Mesenchymal stem cell (in vitro differentiated cells and primary cell): ENCODE measurements at regions not wholly inside any gene's neighbourhood (a gene's known extent, or its start where the extent isn't known, plus 50 kb on each side); places are given as distances from the start of the nearest gene placed in this dataset.

Source experiments
- DNase-seq: peaks from one replicate; pipeline ENCODE4 v3.0.0-alpha.2; 2013
- H2AFZ ChIP-seq: one replicate; pipeline ENCODE4 v1.6.1; 2013; ENCODE audit warnings: low read depth, mild to moderate bottlenecking, control low read depth, inconsistent platforms, low read length, moderate library complexity
- H2AK5ac ChIP-seq: 2 replicates; pipeline ENCODE4 v1.6.1; 2013; ENCODE audit warnings: low read length, moderate library complexity, mild to moderate bottlenecking, inconsistent platforms; ENCODE audit not compliant: severe bottlenecking
- H2BK120ac ChIP-seq: one replicate; pipeline ENCODE4 v1.6.1; 2013; ENCODE audit warnings: low read depth, mild to moderate bottlenecking, inconsistent platforms, low read length, moderate library complexity
- H2BK12ac ChIP-seq, 2 experiments: one replicate each; pipeline ENCODE4 v1.6.1; 2013; ENCODE audit warnings: inconsistent platforms in 2 of 2, low read length in 2 of 2, mild to moderate bottlenecking in 2 of 2, moderate library complexity in 2 of 2, control low read depth in 1 of 2
- H2BK15ac ChIP-seq: one replicate; pipeline ENCODE4 v1.6.1; 2013; ENCODE audit warnings: mild to moderate bottlenecking, low read depth, inconsistent platforms; ENCODE audit not compliant: poor library complexity, severe bottlenecking
- H2BK5ac ChIP-seq: 2 replicates; pipeline ENCODE4 v1.6.1; 2013; ENCODE audit warnings: low read depth, mild to moderate bottlenecking, low read length, control low read depth, inconsistent platforms; ENCODE audit not compliant: poor library complexity, severe bottlenecking
- H3K14ac ChIP-seq, 2 experiments: one replicate each; pipeline ENCODE4 v1.6.1; 2013; ENCODE audit warnings: inconsistent platforms in 2 of 2, low read length in 2 of 2, control low read depth in 1 of 2, mild to moderate bottlenecking in 1 of 2, moderate library complexity in 1 of 2
- H3K18ac ChIP-seq, 2 experiments: one replicate each; pipeline ENCODE4 v1.6.1; 2013; ENCODE audit warnings: inconsistent platforms in 2 of 2, low read length in 2 of 2, control low read depth in 1 of 2, low read depth in 1 of 2, mild to moderate bottlenecking in 1 of 2
- H3K23ac ChIP-seq, 2 experiments: one replicate each; pipeline ENCODE4 v1.6.1; 2013; ENCODE audit warnings: inconsistent platforms in 2 of 2, low read length in 2 of 2, mild to moderate bottlenecking in 2 of 2, moderate library complexity in 2 of 2, control low read depth in 1 of 2
- H3K27ac ChIP-seq: 2 replicates; pipeline ENCODE4 v1.5.1; 2013; ENCODE audit warnings: mild to moderate bottlenecking, moderate library complexity, low read length, control low read depth, inconsistent platforms; ENCODE audit not compliant: poor library complexity, severe bottlenecking
- H3K27me3 ChIP-seq, 2 experiments: 2 replicates each; pipeline versions ENCODE4 v1.6.1 to v1.7.0; 2013; ENCODE audit warnings: low read length in 2 of 2, mild to moderate bottlenecking in 2 of 2, moderate library complexity in 2 of 2, control low read depth in 1 of 2, inconsistent platforms in 1 of 2; ENCODE audit not compliant: control insufficient read depth in 1 of 2, insufficient read depth in 1 of 2
- H3K36me3 ChIP-seq, 2 experiments: 2 replicates each; pipeline versions ENCODE4 v1.6.1 to v1.7.0; 2013; ENCODE audit warnings: low read length in 2 of 2, control low read depth in 1 of 2, inconsistent platforms in 1 of 2, low read depth in 1 of 2, mild to moderate bottlenecking in 1 of 2; ENCODE audit not compliant: insufficient read depth in 2 of 2, control insufficient read depth in 1 of 2
- H3K4ac ChIP-seq, 2 experiments: one replicate each; pipeline ENCODE4 v1.6.1; 2013; ENCODE audit warnings: inconsistent platforms in 2 of 2, low read length in 2 of 2, mild to moderate bottlenecking in 2 of 2, moderate library complexity in 2 of 2, control low read depth in 1 of 2, low read depth in 1 of 2
- H3K4me1 ChIP-seq: 2 replicates; pipeline ENCODE4 v1.6.1; 2013; ENCODE audit warnings: low read depth, low read length, control low read depth; ENCODE audit not compliant: control insufficient read depth, insufficient read depth
- H3K4me2 ChIP-seq: 2 replicates; pipeline ENCODE4 v1.6.1; 2013; ENCODE audit warnings: low read length, mild to moderate bottlenecking, inconsistent platforms; ENCODE audit not compliant: poor library complexity, severe bottlenecking
- H3K4me3 ChIP-seq, 2 experiments: 2 replicates each; pipeline versions ENCODE4 v1.5.1 to v1.7.0; 2013; ENCODE audit warnings: low read length in 2 of 2, mild to moderate bottlenecking in 2 of 2, control low read depth in 1 of 2, low read depth in 1 of 2; ENCODE audit not compliant: insufficient read depth in 1 of 2
- H3K79me1 ChIP-seq: replicated peaks from 2 replicates; pipeline ENCODE4 v1.6.1; 2013; ENCODE audit warnings: mild to moderate bottlenecking, control low read depth, low read length, inconsistent platforms; ENCODE audit not compliant: poor library complexity, severe bottlenecking
- H3K9ac ChIP-seq: 2 replicates; pipeline ENCODE4 v1.7.0; 2013; ENCODE audit warnings: mild to moderate bottlenecking, low read length, moderate library complexity
- H3K9me3 ChIP-seq: 2 replicates; pipeline ENCODE4 v1.7.0; 2013; ENCODE audit warnings: mild to moderate bottlenecking, low read length; ENCODE audit not compliant: control insufficient read depth
- H4K8ac ChIP-seq: one replicate; pipeline ENCODE4 v1.6.1; 2013; ENCODE audit warnings: inconsistent platforms, mild to moderate bottlenecking, low read length, moderate library complexity
- H4K91ac ChIP-seq: one replicate; pipeline ENCODE4 v1.6.1; 2013; ENCODE audit warnings: mild to moderate bottlenecking, low read length, inconsistent platforms
- WGBS: methylation state at CpG from one replicate; pipeline ENCODE4 v1.1.7; 2013; ENCODE audit warnings: mixed read lengths; 5-methylcytosine and 5-hydroxymethylcytosine counted together

DNA sequence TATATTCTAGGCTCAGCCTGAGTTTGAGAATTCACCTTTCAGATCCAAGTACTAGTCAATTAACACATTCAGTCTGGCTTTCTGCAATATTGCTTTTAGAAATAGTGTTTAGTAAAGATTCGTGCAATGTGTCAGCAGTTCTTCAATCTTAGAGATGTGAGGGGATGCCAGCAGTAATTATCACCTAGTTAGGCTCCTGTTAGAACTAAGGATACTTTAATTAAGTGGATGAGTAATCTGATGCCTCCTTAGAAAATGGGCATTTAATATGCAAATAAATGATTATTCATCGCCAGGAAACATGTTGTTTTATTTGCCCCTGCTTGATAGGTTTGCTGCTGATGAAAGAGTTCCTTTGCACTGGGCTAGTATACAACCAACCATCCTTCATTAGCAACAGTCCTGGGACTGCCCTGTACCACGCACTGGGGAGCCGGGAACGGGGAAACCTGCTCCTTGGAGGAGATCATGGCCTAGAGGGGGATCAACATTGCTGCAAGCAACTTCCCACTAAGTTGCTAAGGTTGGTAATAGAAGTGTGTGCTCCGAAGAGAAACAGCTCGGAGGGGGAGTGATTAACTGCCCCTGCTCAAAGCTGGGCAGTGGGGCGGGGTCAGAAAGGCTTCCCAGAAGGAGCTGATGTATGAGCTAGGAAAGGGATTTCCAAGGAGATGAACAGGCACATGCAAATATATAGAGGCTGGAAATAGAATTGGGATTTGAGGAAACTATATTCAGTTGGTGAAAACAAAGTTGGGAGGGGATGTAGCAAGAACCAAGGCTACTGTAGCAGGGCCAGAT, 231.8 kb downstream of the DRD1 start:
- no peak for DNase-seq
- Histone ChIP-seq H3K4me2 (no peak overlapping the region), H3K4me1 (no peaks in the 10 kb centered on the region), H3K9me3 (no peaks in the 10 kb centered on the region), H3K9ac (no peak overlapping the region), H3K27ac (no peak overlapping the region), H4K91ac (no peak overlapping the region), H2AFZ (no peak overlapping the region), H4K8ac (no peak overlapping the region), H3K23ac (no peak overlapping the region), H3K79me1 (no peaks in the 10 kb centered on the region), H2BK120ac (no peak overlapping the region), H2BK5ac (no peak overlapping the region), H2BK15ac (no peak overlapping the region), H2BK12ac (no peak overlapping the region), H3K27me3 (peaks cover 0 to 25% of the 10 kb centered on the region in 2 experiments), H3K36me3 (no peaks in the 10 kb centered on the region), H3K4me3 (no peak overlapping the region), H3K4ac (no peak overlapping the region), H2AK5ac (no peak overlapping the region), H3K18ac (no peak overlapping the region), H3K14ac (no peak overlapping the region)
- WGBS, result 57% methylated on average over 8 of the region's 8 CpGs

DNA sequence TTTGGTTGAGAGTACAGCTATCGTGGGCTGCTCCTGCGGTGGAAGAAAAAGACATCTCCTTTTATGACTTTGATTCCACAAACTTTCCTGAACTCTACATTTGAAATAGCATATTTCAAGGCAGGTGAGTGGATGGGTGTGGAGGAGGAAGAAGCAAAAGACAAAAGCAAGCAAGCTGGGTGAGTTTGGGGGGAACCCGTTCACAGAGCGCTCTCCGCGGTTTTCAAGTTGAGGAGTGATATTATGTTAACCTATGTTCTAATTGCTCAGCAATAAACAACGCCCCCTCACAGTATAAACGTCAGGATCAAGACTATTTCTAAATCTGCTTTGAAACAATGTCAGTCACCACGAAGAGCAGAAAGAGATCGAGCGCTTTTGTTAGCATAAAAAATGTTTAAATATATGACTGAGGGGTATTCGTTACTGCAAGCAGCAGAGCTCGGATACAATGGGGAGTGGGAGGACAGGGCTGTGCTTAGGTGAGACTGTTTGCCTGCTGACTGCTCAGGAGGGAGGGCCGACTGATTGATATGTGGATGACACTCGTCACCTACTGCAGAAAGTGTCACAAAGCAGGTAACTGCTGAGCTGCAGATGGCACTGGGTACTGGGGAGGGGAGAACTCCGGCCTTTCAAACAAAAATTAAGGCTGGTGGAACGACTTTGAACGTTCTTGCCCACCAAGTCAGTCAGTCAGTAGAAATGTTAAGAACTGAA, 236.5 kb downstream of the DRD1 start:
- H3K14ac ChIP-seq, result no peak overlapping the region
- 44% methylated on average over 12 of the region's 18 CpGs for WGBS
- no peak overlapping the region for H3K27ac ChIP-seq

DNA sequence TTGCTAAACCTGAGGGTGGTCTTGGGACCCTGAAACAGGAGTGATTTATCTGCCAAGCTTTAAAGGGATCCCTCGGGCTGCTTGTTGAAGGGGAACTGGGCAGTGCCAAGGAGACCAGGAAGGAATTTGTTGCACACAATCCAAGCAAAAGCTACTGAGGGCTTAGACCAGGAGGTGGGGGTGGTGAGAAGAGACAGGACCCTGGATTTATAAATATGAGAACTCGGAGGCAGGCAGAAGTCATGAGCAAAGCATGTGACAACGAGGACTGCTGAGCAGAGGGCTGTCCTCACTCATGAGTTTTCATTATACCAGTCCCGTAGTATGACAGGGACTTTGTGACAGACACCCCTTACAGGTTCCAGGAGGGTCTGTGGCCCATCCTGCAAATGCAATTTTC, 237.3 kb downstream of the DRD1 start:
- Histone ChIP-seq H3K27ac (no peak overlapping the region), H4K8ac (no peak overlapping the region), H2BK5ac (no peak overlapping the region), H3K36me3 (no peaks in the 10 kb centered on the region), H3K4me3 (no peak overlapping the region), H4K91ac (no peak overlapping the region), H2AFZ (no peak overlapping the region), H3K4me2 (no peak overlapping the region), H2AK5ac (no peak overlapping the region), H3K79me1 (no peaks in the 10 kb centered on the region), H3K4me1 (no peaks in the 10 kb centered on the region), H3K27me3 (peaks cover 0 to 45% of the 10 kb centered on the region in 2 experiments), H2BK15ac (no peak overlapping the region), H3K14ac (no peak overlapping the region), H3K18ac (no peak overlapping the region), H3K4ac (no peak overlapping the region), H2BK120ac (no peak overlapping the region), H3K23ac (no peak overlapping the region), H2BK12ac (no peak overlapping the region), H3K9ac (no peak overlapping the region), H3K9me3 (peaks cover 3% of the 10 kb centered on the region)
- 59% methylated on average over 4 of the region's 4 CpGs for WGBS
- no peak for DNase-seq

More for the DNA sequence above, 236.5 kb downstream of the DRD1 start:
- Histone ChIP-seq H2AK5ac (no peak overlapping the region), H2BK120ac (no peak overlapping the region), H4K91ac (no peak overlapping the region), H3K27me3 (peaks cover 0 to 45% of the 10 kb centered on the region in 2 experiments), H3K79me1 (no peaks in the 10 kb centered on the region), H3K4me2 (no peak overlapping the region), H2BK15ac (no peak overlapping the region), H3K9me3 (peaks cover 3% of the 10 kb centered on the region), H2BK5ac (no peak overlapping the region), H3K4ac (no peak overlapping the region), H2BK12ac (no peak overlapping the region), H3K18ac (no peak overlapping the region), H3K9ac (no peak overlapping the region), H4K8ac (no peak overlapping the region), H2AFZ (no peak overlapping the region), H3K4me3 (no peak overlapping the region), H3K23ac (no peak overlapping the region), H3K36me3 (no peaks in the 10 kb centered on the region), H3K4me1 (no peaks in the 10 kb centered on the region)
- no peak for DNase-seq

DNA sequence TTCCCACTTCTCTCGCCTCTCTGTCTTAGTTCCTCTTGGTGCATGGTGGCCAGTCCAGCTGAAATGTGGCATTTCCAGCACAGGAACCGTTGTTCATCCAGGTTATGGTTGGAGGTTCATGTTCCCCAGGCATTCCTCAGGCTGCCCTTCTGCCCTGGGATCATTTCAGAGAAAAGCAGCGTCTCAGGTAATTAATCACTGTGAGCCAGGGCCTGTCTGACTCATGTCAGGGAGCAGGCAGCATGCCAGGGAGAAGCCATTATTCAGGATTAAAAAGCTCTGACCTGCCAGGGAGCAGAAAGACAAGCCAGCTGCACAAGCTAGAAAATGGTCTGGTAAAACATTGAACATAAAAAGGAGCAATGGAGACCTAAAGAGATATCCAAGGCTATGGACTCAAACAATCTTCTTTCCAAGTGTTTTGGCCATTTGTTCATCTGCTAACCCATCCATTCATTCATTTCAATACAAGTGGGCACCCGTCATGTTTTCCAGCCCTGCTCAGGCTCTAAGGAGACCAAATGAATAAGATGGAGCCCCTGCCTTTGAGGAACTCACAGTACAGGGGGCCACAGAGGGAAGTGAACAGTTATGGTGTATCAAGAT, 241.4 kb downstream of the DRD1 start:
- no peak overlapping the region for H2BK120ac ChIP-seq
- H3K4me2 ChIP-seq, result no peak overlapping the region
- H2BK12ac ChIP-seq, result no peak overlapping the region
- no peak overlapping the region for H3K4me3 ChIP-seq
- H3K36me3 ChIP-seq, result no peaks in the 10 kb centered on the region
- no peak overlapping the region for H3K23ac ChIP-seq
- H3K4me1 ChIP-seq, result no peaks in the 10 kb centered on the region
- no peak overlapping the region for H3K14ac ChIP-seq
- no peak overlapping the region for H2BK5ac ChIP-seq
- H4K8ac ChIP-seq, result no peak overlapping the region
- DNase-seq, result no peak
- H3K4ac ChIP-seq, result no peak overlapping the region
- no peak overlapping the region for H3K18ac ChIP-seq
- no peak overlapping the region for H4K91ac ChIP-seq
- no peak overlapping the region for H3K27ac ChIP-seq
- no peak overlapping the region for H3K9ac ChIP-seq
- H2AK5ac ChIP-seq, result no peak overlapping the region
- 36% methylated on average over 4 of the region's 4 CpGs for WGBS
- no peaks in the 10 kb centered on the region for H3K79me1 ChIP-seq
- no peak overlapping the region for H2BK15ac ChIP-seq
- H3K27me3 ChIP-seq, result peaks cover 0 to 24% of the 10 kb centered on the region in 2 experiments
- peaks cover 3% of the 10 kb centered on the region for H3K9me3 ChIP-seq
- H2AFZ ChIP-seq, result no peak overlapping the region
